ENCODE measurements at regions not wholly inside any gene's neighbourhood (a gene's known extent, or its start where the extent isn't known, plus 50 kb on each side); places are given as distances from the start of the nearest gene placed in this dataset.
"Not testable (repeated sequence)": the region's sequence is repeated elsewhere in the genome, so short reads cannot be mapped to it uniquely, and the experiment has no call there.

DNA sequence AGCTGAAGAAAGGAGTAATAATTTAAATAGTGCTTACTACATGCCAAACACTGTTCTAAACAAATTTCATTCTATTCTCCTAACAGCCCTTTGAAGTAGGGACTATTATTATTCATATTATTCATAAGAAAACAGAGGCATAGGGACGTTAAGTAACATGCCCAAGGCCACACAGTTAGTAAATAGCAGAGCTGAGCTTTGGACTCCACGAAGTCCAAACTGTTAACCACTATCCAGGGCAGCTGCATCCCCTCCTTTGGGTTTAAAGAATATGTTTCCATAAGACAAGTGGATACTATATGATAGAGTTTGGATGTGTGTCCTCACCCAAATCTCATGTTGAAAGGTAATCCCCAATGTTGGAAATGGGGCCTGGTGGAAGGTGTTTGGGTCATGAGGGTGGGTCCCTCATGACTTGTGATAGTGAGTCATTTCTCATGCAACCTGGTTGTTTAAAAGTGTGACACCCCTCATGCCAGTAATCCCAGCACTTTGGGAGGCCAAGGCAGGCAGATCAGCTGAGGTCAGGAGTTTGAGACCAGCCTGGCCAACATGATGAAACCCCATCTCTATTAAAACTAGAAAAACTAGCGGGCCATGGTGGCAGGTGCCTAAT, 144.0 kb upstream of the CXADR start:
- no peak for DNase-seq

DNA sequence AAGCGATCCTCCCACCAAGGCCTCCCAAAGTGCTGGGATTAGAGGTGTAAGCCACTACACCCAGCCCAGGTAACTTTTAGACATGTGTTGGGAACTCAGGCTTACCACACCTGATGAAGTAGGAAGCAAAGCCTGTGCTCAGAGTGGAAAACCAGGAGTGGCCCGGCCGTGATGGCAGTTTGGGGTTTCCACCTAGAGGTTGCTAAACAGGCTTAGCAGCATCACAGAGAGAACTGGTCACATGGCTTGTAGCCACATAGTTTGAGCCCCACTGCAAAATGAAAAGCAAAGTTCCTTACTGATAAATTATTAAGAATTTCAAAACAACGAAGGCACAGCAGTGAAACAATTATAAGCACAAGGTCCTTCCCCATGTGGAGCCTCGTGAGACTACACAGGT, 142.6 kb upstream of the CXADR start:
- no peak for DNase-seq

DNA sequence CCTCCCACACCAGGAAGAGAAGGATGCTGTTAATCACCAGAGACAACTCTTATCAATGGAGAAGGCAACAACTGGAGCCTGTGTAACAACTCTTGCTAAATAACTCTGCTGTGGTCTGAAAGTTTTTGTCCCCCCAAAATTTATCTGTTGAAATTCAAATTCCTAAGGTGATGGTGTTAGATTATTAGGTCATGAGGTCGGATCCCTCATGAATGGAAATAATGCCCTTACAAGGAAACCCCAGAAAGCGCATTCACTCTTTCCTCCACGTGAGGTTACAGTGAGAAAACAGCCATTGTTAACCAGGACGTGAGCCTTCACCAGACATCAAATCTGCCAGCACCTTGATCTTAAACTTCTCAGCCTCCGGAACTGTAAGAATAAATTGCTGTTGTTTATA, 141.9 kb upstream of the CXADR start:
- no peak for DNase-seq

DNA sequence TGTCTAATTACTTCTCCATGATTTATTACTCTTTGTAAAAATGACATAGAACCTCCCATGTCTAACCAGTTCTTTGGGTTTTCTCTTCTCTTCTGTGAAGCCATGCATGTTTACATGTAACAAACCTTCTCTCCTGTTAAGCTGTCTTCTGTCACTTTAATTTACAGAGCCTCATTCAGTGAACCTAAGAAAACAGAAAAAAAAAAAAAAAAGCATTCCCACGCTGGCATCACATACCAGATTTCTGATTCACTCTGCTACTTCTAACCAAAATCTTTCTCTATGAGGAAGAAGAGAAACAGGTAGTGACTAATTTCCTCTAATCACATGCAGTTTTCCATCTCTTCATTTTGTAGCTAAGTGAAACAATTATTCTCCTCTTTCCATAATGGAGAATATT, 141.4 kb upstream of the CXADR start:
- peak; percentile 50 for DNase-seq

DNA sequence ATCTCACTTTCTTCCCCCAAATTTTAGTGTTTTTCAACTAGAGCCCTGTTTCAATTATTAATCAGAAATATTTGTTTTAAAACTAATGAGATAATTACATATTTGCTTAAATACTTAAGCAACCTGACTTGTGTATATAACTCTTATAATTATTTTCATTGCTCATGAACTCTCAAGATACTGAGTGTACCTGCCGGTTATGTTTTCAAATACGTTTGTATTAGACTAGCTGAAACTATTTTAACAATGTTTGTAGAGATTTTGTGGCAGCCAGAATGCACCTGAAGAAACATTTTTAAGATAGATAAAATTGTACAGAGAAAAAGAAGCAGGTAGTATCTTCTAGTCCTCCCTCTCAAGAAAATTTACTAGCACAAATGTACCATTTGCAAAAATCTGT, 140.6 kb upstream of the CXADR start:
- no peak for DNase-seq

DNA sequence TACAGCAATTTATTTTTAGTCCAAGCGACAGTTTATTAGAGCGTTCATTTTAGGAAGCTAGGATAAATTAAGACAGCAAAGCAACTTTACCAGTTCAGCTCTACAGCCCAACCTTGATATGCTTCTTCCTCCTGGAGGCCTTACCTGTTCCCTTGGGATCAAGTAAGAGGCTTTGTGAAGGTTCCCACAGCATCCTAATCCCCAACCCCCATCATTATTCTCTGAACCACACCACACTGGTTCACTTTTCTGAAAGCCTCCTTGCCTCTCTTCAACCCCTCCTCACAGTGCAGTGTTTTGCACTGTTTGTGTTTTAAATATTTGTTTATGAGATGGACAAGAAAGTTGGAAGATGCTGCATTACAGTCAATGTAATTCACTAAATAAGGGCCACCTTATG, 126.3 kb upstream of the CXADR start:
- no peak for DNase-seq

DNA sequence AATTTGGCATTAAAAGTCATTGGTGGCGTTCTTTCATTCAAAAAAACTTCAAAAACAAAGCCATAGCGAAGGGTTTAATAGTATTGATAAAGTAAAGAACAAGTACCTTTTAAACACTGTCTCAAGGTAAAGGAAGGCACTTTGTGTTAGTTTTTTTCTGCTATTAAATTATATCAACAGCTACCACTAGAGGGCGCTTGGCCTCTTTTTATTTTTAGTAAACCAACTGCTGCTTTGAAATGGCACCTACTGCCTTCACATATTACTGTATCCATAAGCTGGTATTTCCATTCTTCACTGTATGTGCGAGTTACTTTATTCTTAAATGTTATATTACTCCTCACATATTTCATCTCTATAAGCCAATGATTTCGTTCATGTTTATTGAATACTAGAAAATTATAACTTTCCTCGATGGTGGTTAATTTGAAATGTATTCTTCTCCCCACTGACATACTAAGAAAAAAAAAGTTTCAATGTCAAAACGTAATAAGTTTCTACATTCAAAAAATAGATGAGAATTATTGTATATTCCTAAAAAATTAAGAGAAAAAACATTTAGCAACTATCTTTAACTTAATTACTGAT, 125.7 kb upstream of the CXADR start:
- DNase-seq = peak; percentile 61

DNA sequence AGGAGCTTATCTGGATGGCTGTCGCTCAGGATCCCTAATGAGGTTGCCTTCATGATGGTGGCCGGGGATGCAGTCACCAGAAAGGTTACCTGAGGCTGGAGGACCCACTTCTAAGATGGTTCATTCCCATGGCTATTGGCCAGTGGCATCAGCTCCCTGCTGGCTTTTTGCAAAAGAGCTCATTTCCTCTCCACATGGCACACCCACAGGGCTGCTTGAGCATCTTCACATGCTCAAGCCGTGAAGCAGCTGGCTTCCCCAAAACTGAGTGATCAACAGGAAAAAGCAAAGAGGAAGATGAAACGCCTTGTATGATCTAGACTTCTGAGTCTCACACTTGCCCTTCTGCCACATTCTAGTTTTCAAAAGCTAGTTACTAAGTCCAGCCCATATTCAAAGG, 124.6 kb upstream of the CXADR start:
- DNase-seq = no peak

DNA sequence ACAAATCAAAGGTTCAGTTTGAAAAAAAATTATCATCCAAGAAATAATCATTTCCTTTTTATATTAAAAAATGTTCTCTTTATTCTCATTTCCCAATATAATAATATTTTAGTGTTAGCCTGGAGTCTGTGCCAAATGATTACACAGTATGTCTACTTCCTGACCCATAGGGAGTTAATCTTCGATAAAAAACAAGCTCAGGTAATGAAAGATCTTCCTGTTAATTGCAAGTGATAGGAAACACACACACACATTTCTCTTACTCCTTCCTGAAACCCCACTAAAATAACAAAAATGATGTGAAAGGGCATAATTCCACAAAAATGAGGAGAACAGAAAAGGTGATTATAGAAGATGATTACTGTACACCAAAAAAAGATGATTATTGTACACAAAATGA, 123.5 kb upstream of the CXADR start:
- DNase-seq = no peak

DNA sequence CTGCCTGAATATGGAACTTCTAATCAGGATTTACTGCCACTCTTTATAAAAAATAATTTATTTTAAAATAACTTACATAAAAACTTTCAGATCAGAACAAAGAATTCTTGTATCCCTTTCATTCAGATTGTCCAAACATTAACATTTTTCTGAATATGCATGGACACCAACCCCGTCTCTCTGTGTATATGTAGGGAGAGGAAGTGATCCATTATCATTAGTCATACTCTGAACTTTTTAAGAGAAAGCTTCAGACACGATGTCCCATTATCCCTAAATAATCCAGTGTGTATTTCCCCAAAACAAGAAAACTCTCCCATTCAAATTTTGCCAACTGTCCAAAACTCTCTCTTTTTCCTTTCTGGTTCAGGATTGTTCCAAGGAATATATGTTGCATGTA, 122.3 kb upstream of the CXADR start:
- DNase-seq = no peak

DNA sequence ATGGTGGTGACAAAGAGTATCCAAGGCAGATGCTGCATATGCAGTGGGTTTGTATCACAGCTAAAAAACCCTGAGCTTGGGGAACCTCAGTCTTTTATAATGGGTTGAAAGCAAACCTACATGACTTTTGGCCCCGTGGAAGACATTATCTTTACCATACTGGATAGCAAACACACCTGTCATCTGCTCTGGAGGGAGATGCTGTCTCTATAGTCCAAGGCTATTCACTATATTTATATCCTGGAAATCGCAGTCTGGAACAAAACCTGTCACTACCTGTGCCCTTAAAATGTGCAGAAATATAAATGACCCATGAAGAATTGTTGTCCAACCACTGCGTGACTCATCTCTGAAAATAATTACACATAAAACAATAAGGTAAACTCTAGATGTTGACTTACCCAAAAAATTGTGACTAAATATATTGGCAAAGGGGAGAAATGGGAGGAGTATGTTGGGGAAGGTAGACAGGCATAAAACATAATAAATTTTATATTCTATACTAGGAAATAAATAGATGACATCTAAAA, 121.0 kb upstream of the CXADR start:
- no peak for DNase-seq

DNA sequence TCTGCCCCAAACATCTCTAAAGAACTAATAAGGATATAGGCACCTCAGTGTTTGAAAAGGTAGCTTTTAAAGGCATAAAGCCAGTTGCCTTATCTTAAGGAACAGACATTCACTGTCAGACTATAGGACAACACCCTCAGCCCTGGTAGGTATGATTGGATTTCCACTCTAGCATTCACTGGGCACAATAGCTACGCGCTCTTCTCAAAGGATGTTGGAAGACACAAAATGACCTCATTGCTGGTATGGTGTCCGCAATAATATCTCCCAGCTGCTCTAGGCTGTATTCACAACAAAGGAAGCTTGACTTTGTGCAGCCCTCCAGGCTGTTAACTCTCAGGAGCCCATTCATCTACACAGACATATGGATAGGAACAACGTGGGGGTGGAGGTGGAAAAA, 119.4 kb upstream of the CXADR start:
- no peak for DNase-seq

DNA sequence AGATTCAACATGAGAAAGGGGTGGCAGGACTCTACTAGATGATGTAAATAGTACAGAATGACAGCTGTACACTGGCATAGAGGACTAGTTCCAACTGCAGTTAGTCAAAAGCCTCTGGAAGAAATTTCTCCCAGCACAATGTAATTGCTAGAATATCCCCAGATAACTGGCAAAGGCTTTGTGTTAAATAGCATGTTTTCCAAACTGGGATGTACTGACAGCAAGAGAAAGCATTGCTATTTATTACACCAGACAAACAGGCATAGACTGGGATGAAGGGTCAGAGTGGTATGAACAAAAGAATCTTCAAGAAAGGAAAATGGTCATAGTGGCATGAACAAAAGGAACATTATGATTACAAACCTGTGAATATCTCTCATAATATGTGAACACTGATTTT, 115.9 kb upstream of the CXADR start:
- no peak for DNase-seq

DNA sequence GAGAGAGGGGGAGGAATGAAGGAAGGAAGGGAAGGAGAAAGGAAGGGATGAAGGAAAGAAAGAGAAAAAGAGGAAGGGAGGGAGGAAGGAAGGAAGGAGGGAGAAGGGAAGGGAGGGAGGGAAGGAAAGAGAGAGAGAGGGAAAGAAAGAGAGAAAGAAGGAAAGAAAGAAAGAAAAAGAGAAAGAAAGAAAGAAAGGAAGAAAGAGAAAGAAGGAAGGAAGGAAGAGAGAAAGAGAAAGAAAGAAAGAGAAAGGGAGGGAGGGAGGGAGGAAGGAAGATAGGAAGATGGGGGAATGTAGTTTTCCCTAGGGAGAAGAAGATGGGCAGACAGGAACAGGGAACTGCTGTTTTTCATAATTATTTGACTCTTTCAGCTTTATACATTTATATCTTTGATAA, 115.1 kb upstream of the CXADR start:
- DNase-seq = no peak

DNA sequence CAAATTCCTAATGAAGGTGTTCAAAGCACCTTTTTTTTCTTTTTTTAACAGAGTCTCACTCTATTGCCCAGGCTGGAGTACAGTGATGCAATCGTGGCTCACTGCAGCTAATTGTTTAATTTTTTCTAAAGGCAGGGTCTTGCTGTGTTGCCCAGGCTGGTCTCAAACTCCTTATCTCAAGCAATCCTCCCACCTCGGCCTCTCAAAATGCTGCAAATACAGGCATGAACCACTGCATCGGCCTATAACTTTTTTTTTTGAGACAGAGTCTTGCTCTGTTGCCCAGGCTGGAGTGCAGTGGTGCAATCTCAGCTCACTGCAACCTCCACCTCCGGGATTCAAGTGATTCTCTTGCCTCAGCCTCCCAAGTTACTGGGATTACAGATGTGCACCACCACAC, 113.9 kb upstream of the CXADR start:
- DNase-seq = not testable (repeated sequence)

DNA sequence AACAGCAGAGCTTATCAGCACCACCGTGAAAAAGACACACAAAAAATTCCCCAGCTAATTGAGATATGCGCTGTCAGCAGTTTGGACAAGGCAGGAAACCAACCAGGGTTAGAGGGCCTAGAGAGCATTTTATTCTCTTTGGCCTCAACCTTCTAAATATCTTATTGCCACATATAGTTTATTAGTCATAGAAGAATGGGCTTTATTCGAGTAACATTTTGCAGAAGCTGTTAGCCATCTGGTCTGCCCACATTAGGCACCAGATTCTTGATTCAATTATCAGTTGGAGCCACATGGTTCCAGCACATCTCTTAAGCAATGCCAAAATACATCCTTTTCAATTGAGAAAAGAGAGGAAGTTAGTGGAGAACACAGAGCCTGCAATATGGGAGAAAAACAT, 109.9 kb upstream of the CXADR start:
- DNase-seq = peak; percentile 1

DNA sequence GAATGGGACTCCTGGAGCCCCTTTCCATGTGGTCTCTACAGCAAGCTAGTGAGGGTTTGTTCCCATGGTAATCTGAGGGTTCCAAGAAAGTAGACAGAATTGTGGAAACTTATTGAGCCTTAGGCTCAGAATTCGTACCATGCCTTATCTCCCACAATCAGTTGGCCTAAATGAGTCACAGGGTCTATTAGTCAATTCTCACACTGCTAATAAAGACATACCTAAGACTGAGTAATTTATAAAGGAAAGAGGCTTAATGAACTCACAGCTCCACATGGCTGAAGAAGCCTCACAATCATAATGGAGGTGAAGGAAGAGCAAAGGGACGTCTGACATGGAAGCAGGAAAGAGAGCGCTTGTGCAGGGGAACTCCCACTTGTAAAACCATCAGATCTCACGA, 106.6 kb upstream of the CXADR start:
- no peak for DNase-seq

DNA sequence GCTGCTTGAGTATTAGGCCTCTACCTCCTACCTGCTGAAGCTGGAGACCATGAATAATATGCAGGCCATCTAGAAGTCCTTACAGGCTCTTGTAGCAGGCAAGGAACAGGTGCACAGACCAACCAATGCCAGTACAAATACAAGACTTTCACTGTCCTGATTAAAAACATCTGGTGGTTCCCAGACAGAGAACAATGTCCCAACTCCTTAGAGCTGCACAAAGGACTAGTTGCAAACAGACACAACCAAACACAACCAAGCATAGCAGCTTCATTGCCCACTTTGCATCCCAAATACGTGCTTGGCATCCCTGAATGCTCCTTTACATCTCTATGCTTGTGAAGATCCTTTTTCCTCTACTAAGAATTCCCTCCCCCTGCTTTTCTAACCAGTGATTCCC, 98.1 kb upstream of the CXADR start:
- no peak for DNase-seq

DNA sequence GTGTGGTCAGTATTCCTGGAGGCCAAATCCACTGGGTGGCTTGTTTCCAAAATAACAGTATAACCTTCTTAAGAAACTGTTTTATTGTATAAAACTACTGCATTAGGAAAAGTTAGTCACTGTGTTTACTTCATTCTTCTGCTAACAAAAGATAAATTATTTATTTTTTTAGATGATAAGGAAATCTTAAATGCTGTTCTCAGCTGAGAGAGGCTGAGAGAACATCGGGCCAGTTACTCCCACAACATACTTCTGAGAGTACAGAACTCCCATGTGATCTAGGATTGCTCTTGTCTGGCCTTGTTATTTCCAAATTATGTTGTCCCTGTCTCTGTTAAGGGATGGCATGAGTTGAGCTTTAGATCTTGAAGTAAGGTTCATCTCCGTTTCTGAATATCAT, 96.7 kb upstream of the CXADR start:
- no peak for DNase-seq

DNA sequence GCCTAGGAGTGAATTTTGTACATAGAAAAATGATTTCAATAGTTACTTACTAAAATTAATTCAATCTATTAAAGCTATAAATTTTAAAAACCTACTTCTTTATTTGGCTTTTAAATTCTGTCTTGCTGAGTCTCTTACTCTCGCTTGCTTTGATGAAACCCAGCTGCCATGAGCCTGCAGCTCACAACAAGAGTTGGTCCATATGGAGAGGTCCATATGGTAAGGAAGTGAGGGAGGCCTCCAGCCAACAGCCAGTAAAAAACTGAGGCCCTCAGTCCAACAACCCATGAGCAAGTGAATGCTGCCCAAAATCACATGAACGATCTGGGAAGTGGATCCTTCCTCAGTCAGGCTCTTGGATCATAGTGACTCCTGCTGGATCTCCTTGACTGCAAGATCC, 89.9 kb upstream of the CXADR start:
- DNase-seq = no peak

DNA sequence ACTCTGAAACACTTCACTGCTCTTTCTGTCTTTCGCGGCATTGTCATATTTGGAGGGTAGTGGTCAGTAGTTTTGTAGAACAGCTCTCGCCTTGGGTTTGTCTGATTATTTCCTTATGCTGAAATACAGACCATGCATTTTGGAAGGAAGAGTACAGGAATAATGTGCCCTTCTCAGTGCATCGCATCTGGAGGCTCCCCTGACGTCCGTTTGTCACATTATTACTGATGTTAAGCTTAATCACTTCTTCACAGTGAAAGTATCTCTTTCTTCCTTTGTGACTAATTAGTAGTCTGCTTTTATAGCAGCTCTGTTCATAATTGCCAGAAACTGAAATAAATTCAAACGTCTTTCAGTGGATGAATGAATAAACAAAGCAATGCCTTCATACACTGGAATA, 85.7 kb upstream of the CXADR start:
- no peak for DNase-seq

DNA sequence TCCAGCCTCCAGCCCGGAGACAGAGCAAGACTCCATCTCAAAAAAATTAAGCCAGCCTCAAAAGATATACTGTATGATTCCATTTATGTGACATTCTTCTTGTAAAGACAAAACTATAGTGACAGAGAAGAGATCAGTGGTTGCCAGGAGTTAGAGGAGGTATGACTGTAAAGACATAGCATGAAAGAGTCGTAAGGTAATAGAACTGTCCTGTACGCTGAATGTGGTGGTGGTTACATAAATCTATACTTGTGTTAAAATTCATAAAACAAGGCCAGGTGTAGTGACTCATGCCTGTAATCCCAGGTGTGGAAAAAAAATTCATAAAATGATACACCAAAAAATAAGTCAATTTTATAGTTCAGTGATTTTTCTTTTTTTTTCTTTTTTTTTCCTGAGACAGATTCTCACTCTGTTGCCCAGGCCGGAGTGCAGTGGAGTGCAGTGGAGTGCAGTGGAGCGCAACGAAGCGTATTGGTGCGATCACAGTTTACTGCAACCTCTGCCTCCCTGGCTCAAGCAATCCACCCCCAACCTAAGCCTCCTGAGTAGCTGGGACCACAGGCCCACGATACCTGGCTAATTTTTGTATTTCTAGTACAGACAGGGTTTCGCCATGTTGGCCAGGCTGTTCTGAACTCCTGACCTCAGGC, 84.9 kb upstream of the CXADR start:
- DNase-seq = no peak

DNA sequence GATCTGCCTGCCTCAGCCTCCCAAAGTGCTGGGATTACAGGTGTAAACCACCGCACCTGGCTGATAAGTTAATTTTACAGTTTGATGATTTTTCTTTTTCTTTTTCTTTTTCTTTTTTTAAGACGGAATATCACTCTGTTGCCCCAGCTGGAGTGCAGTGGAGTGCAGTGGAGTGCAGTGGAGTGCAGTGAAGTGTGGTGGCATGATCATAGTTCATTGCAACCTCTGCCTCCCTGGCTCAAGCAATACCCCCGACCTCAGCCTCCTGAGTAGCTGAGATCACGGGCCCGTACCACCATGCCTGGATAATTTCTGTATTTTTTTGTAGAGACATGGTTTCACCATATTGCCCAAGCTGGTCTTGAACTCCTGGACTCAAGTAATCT, 84.4 kb upstream of the CXADR start:
- DNase-seq = no peak

DNA sequence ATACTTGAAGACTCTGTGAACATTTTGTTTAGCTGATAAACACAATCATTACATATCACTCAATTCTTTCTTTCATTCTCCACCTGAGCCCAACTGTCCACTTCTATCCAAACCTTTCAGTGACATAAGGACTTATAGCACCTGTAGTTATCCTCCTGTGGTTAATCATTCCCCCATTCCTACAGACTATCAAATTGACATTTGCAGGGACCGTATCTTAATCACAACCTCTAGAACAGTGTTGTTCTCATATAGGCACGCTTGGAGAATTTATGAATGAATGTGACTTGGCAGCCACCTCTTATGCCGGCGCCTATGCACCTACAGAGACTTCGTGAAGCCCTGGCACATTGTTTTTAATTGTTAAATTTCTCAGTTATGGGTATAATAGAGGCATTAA, 83.9 kb upstream of the CXADR start:
- no peak for DNase-seq

DNA sequence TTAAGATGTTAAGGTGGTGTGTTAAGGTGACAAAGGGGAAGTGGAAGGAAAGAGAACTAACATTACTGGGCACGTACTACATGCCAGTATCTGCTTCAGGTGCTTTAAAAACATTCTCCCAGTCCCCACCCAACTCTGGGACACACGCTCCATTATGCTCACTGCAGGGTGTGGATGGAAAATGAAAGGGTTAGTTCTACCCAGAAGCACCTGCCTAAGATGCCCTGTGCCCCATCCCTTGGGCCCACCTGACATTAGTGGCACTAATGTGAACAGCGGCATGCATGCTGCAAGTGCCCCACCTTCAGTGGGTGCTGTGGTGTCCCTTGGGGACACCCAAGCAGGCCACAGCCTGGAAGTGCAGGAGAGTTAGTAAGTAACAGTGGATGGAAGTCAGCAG, 82.9 kb upstream of the CXADR start:
- no peak for DNase-seq
